ENCODE measurements at regions not wholly inside any gene's neighbourhood (a gene's known extent, or its start where the extent isn't known, plus 50 kb on each side); places are given as distances from the start of the nearest gene placed in this dataset.
"Not testable (repeated sequence)": the region's sequence is repeated elsewhere in the genome, so short reads cannot be mapped to it uniquely, and the experiment has no call there.

- no peak for DNase-seq
These were observed 237.2 kb downstream of the TFAP2A start for GRCh38 chr6:10177704-10178103.

DNA sequence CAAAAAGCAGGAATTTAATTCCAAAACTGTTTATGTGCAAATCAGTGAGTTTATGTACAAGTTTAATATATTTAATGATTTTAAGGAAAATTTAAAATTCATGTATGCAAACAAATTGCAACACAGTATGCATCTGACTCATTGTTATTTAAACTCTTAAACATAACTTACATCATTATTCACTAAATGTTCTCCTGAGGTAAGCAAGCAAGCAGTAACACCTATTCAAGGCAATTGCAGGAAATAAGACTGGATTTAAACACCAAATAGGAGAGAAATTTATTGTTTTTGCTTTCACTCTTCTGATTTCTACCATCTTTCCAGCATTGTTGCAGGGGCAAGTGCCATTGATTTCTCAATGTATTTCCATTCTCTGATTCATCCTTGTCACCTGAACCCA is 239.5 kb downstream of the TFAP2A start:
- DNase-seq = no peak

DNA sequence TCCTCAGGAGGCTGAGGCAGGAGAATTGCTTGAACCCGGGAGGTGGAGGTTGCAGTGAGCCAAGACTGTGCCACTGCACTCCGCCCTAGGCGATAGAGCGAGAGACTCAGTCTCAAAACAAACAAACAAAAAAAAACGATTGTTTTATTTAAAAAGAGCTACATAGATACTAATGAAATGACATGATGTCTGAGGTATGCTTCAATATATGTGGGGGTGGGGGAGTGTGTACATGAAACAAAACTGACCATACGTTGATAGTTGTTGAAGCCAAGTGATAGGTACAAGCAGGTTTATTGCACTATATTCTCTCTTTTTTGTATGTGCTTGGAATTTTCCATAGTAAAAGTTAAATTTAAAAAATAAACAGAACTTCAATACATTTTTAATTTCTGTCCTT is 240.1 kb downstream of the TFAP2A start:
- DNase-seq = no peak

GRCh38 chr6:10174056-10174455 is 240.8 kb downstream of the TFAP2A start:
- DNase-seq = no peak

DNA sequence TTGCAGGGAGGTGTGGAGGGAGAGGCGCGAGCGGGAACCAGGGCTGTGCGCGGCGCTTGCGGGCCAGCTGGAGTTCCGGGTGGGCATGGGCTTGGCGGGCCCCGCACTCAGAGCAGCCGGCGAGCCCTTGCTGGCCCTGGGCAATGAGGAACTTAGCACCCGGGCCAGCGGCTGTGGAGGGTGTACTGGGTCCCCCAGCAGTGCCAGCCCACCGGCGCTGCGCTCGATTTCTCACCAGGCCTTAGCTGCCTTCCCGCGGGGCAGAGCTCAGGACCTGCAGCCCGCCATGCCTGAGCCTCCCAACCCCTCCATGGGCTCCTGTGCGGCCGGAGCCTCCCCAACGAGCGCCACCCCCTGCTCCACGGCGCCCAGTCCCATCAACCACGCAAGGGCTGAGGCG is 243.2 kb downstream of the TFAP2A start:
- DNase-seq = not testable (repeated sequence)

GRCh38 chr6:10170816-10171215 is 244.1 kb downstream of the TFAP2A start:
- no peak for DNase-seq

DNA sequence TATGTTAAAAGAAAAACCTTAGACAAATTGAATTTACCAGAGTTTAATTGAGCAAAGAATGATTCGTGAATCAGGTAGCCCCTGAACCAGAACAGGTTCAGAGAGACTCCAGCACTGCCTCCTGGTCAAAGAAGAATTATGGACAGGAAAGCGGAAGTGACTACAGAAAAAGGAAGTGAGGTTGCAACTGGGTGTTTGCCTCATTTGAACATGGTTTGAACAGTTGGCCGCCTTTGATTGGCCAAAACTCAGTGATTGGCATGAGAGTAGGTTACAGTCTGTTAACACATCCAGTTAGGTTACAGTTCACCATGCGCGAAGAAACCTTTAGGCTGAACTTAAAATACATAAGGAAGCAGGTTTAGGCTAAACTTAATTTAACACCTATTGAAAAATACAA is 248.8 kb downstream of the TFAP2A start:
- no peak for DNase-seq

DNA sequence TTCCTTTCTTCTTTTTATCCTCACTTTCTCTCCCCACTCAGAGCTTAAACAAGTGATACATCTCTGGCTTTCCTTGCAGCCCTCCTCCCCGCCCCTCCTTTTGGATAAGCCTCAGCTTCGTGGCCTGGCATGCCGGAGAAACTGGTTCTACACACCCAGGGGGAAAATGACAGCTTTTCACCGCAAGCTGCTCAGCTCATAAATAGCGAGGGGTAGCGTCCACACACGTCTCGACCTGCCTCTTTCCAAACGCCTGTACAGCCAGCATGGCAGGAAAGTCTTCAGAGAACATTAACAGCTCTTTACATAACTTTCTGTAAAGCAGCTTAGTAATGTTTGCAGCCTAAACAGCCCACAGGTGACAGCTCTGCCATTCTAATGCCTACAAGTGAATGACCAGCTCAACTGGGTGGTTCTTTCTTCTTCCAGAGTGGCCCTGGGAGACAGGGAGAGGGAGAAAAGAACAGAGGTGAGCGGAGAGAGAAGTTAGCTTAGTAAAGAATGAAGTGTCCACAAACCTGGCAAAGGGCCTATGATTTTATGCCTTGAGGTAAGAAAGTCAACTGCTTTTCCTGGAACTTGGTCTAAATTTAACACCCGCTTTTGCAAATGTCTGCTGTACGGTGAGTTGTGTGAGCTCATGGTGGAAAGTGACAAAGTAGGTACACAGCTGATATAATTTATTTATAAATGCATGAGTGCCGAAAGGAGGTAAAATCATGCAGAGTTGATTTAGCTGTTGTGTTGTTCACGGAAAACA is 251.5 kb downstream of the TFAP2A start:
- no peak for DNase-seq

- no peak for DNase-seq
These were observed 258.0 kb downstream of the TFAP2A start for GRCh38 chr6:10156875-10157274.

DNA sequence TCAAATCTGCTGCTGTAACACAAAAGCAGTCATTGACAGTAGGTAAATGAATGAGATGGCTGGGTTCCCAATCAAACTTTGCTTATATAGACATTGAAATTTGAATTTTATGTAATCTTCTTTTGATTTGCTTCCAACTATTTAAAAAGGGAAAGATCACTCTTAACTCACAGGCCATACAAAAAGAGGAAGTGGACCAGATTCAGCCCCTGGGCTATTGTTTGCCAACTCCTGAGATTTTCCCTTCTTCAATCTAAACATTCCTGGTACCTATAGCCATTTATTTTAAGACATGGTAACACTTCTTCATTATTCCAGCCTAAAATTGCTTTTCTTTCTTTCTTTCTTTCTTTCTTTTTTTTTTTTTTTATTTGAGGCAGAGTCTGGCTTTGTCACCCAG is 260.6 kb downstream of the TFAP2A start:
- DNase-seq = no peak

GRCh38 chr6:10151144-10151915 is 263.5 kb downstream of the TFAP2A start:
- DNase-seq = no peak

- DNase-seq = no peak
These were observed 265.3 kb downstream of the TFAP2A start for GRCh38 chr6:10149603-10150002.

DNA sequence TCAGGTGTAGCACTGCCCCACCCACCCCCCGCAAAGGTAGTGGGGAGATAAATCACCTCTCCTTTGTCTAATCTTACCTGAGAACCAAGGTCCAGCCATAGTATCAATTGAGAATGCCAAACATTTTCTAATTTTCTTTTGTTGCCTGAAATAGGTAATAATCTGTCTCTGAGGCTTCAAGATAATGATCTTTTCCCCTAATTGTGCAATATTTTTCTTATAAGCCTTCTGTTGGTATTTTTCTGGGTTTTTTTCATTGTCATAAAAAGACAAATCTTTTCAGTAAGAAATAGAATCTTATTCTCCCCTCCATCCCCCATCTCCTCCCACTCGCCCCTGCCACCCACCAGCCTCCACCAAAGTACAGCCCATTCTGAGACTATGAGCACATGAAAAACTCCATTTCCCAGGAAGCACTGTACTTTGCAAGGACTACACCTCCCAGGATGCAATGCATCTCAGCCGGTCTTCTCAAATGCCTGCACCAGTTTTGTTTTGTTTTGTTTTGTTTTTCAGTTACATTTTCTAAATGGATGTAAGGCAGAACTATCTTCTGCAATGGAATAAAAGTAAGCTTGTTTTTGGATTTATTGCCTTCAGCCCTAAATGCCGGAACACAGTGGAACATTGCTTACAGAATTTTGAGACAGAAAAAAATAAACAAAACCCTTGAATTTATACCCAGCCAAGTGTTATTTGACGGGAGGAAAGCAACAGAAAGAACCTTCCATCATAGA is 268.0 kb downstream of the TFAP2A start:
- DNase-seq = peak; percentile 4

- DNase-seq = no peak
These were observed 270.1 kb downstream of the TFAP2A start for GRCh38 chr6:10144772-10145171.

- no peak for DNase-seq
These were observed 273.0 kb downstream of the TFAP2A start for GRCh38 chr6:10141746-10142443.

DNA sequence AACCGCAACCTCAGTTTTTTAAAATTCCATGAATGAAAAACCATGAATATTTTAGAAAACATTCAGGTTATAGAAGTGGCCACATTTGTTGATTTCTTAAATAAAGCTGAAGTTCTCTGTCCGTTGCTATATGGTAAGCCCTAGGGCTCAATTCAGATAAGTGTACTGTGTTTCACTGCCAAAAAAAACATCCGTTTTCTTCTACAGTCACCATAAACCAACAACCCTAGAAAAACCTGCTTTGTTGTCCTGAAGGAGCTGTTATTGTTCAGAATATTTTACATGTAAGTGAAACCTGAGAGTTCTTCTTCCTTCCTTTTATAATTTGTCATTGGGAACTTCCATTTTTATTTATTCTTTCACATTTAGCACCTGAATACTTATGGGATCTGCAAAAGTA is 274.1 kb downstream of the TFAP2A start:
- no peak for DNase-seq

- DNase-seq = no peak
These were observed 274.7 kb downstream of the TFAP2A start for GRCh38 chr6:10140136-10140535.

DNA sequence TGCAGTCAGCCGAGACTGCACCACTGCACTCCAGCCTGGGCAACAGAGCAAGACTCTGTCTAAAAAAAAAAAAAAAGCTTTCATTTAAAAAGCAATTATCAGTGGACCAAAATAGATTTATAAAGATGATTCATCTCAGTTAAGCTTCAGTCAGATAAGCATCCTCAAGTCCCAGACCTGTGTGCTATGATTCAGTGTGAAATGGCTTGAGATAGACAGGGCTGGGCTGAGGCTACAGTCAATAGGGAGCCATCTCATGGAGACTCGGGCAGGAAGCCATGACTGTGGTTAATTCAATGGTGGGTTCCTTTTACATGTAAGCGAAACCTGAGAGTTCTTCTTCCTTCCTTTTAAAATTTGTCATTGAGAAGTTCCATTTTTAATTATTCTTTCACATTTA is 276.0 kb downstream of the TFAP2A start:
- DNase-seq = no peak

GRCh38 chr6:10136636-10137035 is 278.2 kb downstream of the TFAP2A start:
- no peak for DNase-seq

GRCh38 chr6:10134185-10134584 is 280.7 kb downstream of the TFAP2A start:
- DNase-seq = not testable (repeated sequence)

DNA sequence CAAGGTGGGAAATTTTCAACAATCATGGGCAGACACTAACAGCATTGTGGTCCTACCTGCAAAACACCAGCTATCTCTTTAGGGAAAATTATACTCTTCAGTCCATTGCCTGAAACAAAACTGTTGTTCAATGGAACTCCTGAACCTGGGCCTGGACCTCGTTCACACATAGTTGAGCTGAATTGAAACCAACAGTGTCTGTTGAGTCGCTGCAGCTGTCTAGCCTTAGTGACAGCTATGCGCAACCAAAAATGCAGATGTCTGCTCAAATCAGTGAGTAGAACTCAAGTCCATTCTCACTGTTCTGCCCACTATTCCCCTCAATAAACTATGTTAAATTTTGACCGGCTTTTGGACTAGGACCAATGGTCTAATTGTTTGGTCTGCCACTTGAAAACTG is 286.2 kb downstream of the TFAP2A start:
- no peak for DNase-seq

GRCh38 chr6:10122164-10122563 is 292.7 kb downstream of the TFAP2A start:
- DNase-seq = no peak

Data from occipital lobe (tissue), 1 donor.